Islet of Langerhans (tissue), 1 donor: ENCODE measurements at regions not wholly inside any gene's neighbourhood (a gene's known extent, or its start where the extent isn't known, plus 50 kb on each side); places are given as distances from the start of the nearest gene placed in this dataset.

Experiments used
- FAIRE-seq: peaks from one replicate; lab custom pipeline; 2011; peaks lifted over from hg19 to GRCh38; lab: Jason Lieb, UNC

DNA sequence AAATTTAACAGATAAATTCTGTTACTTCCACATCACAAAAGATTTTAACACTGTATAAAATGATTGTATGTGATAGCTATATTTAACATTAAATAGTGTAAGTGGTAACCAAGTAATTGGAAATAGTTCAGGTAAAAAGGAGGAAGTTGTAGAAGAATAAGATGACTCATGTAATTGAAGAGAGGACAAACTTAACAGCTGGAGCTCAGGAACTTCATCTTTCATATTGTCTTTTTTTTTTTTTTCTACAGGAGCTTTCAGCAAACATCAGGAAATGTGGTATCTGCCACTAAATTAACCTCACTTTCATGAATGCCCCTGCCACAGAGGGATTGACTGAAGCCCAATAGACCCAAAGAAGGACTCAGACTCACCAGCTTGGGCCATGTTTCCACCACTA is 188.4 kb upstream of the VEGFC start:
- no peak for FAIRE-seq

GRCh38 chr4:176981551-176981950 is 188.8 kb upstream of the VEGFC start:
- no peak for FAIRE-seq

- FAIRE-seq: peak; percentile 85
Measured at GRCh38 chr4:176988226-176988625, 195.5 kb upstream of the VEGFC start.

DNA sequence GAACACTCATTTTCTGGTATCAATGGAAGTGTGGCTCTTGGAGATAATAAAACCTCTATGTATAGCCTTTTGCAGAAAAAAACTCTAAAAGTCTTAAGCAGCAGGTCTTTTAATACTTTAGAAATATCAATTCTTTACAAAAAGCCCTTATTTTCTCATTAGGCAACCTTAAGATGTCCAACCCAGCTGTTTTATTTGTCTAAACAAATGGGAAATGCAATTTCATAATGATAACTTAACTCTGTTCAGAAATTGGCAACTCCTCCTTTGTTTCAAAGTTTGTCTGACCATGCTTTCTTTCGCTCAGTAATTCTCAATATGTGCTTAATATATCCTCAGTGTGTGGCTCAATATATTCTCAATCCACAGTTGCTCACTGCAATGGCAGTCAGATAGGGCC is 196.5 kb upstream of the VEGFC start:
- no peak for FAIRE-seq

DNA sequence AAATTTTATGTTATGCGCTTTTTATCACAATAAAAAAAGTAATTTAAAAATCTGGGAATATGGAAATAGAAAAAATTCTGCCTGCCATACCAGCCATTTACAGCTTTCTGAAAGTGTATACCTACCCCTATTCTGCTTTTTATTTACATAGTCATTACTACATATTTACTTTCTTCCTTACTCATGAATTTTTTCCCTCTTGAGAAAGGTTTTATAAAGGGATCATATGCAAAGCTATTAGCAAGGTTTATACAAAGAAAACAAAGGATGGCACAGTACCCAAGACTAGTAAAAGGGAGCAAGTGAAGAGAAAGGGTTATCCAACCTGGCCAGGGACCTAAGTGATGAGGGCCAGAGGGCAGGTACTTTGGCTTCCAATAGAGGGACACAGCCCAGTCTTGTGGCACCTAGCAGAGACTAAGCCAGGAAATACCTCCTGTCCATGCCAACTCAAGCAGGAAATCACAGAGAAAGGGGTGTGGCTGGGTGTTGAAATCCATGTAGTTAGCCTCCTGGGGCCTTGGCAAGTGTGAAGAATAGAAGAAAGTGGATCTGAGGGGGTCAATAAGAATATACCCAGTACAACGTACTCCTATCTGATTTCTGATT is 207.3 kb upstream of the VEGFC start:
- no peak for FAIRE-seq

GRCh38 chr4:177001271-177002175 is 208.8 kb upstream of the VEGFC start:
- FAIRE-seq: no peak

DNA sequence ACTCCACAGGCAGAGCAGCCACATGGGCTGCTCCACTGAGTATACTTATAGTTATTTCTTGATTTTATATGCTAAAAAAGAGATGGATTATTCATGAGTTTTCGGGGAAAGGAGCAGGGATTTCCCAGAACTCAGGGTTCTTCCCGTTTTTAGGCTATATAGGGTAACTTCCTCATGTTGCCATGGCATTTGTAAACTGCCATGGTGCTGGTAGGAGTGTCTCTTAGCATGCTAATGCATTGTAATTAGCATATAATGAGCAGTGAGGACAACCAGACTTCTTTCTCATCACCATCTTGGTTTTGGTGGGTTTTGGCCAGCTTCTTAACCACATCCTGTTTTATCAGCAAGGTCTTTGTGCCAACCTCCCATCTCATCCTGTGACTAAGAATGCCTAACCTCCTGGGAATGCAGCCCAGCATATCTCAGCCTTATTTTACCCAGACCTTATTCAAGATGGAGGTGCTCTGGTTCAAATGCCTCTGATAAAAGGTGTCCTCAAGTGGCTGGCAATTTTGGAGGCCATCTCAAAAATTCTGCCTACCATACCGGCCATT is 213.0 kb upstream of the VEGFC start:
- no peak for FAIRE-seq

DNA sequence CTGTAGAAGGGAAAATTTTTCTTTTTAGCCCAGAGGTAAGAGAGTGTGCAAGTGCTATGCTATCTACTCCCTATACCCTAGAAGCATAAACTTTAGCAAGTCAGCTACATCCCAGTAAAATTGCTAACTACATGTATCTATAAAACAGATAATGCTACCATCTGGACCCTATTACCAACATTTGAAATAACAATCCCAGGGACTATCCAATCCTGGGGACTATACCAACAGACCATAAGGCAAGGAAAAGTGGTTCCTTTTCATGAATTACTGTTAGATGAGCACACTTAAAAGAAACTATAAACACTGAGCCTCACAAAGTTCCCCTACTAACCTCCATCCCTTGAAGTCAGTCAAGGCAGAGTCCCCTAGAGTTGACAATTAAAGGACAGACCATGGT is 213.6 kb upstream of the VEGFC start:
- no peak for FAIRE-seq

- no peak for FAIRE-seq
Measured at GRCh38 chr4:177008071-177008835, 215.5 kb upstream of the VEGFC start.

- FAIRE-seq: no peak
Measured at GRCh38 chr4:177008836-177009501, 216.2 kb upstream of the VEGFC start.

DNA sequence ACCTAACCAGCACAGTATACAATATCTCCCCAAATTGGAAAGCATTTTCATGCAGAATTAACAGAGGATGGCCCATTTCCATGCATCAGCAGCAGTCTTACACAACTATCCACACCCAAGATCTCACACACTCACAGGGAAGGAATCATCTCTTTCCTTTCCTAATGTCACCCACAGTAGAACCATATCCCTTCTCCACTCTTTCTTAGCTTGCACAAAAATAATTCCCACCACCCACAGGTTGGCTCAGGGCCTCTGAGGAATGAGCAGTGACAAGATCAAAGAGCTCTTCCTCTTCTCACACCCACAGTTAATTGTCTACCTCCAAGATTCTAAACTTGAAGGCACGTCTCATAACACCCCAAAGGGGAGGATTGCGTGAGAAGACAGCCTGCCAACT is 217.7 kb upstream of the VEGFC start:
- no peak for FAIRE-seq

GRCh38 chr4:177012918-177013545 is 220.3 kb upstream of the VEGFC start:
- FAIRE-seq: no peak

DNA sequence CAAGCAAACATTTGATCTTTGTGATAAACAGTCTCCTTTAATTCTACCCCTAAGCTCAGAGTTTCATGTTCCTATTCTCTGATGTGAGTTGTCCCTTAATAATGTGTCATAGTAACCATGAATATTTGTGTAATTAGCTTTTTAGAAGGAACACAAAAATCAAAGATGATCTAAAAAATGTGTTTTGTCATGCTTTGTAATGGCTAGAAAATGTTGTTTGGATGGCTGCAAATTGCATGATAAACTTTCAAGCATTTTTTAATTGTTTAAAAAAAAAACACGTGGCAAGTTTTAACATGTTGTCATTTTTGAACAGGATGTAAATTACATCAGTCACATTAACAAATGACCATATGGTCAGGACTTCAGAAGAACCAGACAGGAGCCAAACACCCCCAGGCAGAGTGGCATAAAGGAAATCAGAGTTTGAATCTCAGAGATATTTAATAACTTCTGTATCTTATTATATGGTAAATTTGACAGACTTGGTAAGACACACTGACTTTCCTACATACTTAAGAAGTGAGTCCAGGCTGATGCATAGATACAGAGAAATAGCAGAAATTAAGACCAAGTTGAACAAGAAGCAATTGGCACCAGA is 223.9 kb upstream of the VEGFC start:
- FAIRE-seq: no peak

- FAIRE-seq: no peak
Measured at GRCh38 chr4:177023951-177024350, 231.2 kb upstream of the VEGFC start.

GRCh38 chr4:177032341-177032740 is 239.6 kb upstream of the VEGFC start:
- FAIRE-seq: no peak

DNA sequence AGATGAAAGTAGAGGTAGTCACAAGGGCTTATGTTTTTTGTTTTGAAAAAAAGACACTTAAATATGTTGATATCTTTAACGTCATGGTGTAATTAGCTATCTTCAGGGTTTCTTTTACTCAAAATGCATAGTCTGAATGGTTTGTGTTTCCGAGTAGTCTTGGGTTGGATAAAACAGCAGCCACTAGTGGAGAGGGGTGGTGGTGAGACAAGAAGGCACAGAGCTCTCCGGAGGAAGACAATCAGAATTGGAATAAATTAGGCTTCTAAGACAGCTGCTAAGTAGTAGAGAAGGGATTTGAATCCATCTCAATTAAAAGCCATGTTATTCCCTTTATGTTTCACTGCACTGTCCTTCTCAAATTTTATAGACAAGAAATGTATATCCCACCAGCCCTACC is 240.4 kb upstream of the VEGFC start:
- FAIRE-seq: no peak

GRCh38 chr4:177033632-177034031 is 240.9 kb upstream of the VEGFC start:
- FAIRE-seq: no peak

- FAIRE-seq: no peak
Measured at GRCh38 chr4:177041356-177041755, 248.6 kb upstream of the VEGFC start.

- FAIRE-seq: peak; percentile 75
Measured at GRCh38 chr4:177047070-177047850, 254.5 kb upstream of the VEGFC start.

- no peak for FAIRE-seq
Measured at GRCh38 chr4:177047851-177048174, 255.1 kb upstream of the VEGFC start.
